BE2C (cell line): ENCODE measurements at regions not wholly inside any gene's neighbourhood (a gene's known extent, or its start where the extent isn't known, plus 50 kb on each side); places are given as distances from the start of the nearest gene placed in this dataset.

ENCODE experiments used
- DNase-seq: peaks from one replicate; pipeline ENCODE4 v3.0.0-alpha.2; 2020
- H3K27me3 ChIP-seq: fragments of 250-450 bp; sonication (Bioruptor Pico); 2 replicates; pipeline ENCODE4 v1.5.1; 2020; ENCODE audit warnings: mild to moderate bottlenecking
- H3K36me3 ChIP-seq: fragments of 250-450 bp; sonication (Bioruptor Pico); 2 replicates; pipeline ENCODE4 v1.5.1; 2020; ENCODE audit warnings: mild to moderate bottlenecking
- H3K4me1 ChIP-seq: fragments of 250-450 bp; sonication (Bioruptor Pico); 2 replicates; pipeline ENCODE4 v1.5.1; 2020
- H3K4me3 ChIP-seq: 2 replicates; pipeline ENCODE4 v1.5.1; 2011; ENCODE audit warnings: low read depth, low read length
- H3K9me3 ChIP-seq: fragments of 250-450 bp; sonication (Bioruptor Pico); 2 replicates; pipeline ENCODE4 v1.5.1; 2020
- CTCF ChIP-seq: IDR thresholded peaks from 2 replicates; pipeline ENCODE4 v1.5.1; 2012; ENCODE audit warnings: mild to moderate bottlenecking, low read depth, low read length

- Histone ChIP-seq H3K36me3 (no peaks in the 10 kb centered on the region), H3K4me1 (no peaks in the 10 kb centered on the region; the same call in none of the 2 replicates), H3K9me3 (no peaks in the 10 kb centered on the region), H3K4me3 (no peak overlapping the region), H3K27me3 (no peaks in the 10 kb centered on the region)
- no peak for TF ChIP-seq CTCF
- DNase-seq: no peak
These were observed 171.8 kb upstream of the KRR1 start for GRCh38 chr12:75683220-75683619.

- Histone ChIP-seq H3K36me3 (no peaks in the 10 kb centered on the region), H3K4me3 (no peak overlapping the region), H3K27me3 (no peaks in the 10 kb centered on the region), H3K4me1 (peaks cover 6% of the 10 kb centered on the region; the same call in 1 of the 2 replicates), H3K9me3 (no peaks in the 10 kb centered on the region)
- no peak for DNase-seq
- TF ChIP-seq CTCF: no peak
These were observed 166.1 kb upstream of the KRR1 start for GRCh38 chr12:75677522-75677921.

- no peaks in the 10 kb centered on the region for H3K27me3 ChIP-seq
- no peaks in the 10 kb centered on the region for H3K9me3 ChIP-seq
- no peak overlapping the region for H3K4me3 ChIP-seq
- H3K4me1 ChIP-seq: peaks cover 13% of the 10 kb centered on the region
- no peaks in the 10 kb centered on the region for H3K36me3 ChIP-seq
- DNase-seq: no peak
- TF ChIP-seq CTCF: no peak
These were observed 163.0 kb upstream of the KRR1 start for GRCh38 chr12:75674393-75674792.

GRCh38 chr12:75672200-75672599 lies 160.8 kb upstream of the KRR1 start:
- Histone ChIP-seq H3K9me3 (no peaks in the 10 kb centered on the region), H3K4me3 (no peak overlapping the region), H3K27me3 (no peaks in the 10 kb centered on the region), H3K36me3 (no peaks in the 10 kb centered on the region), H3K4me1 (peaks cover 13% of the 10 kb centered on the region)
- no peak for TF ChIP-seq CTCF
- DNase-seq: peak; percentile 75

GRCh38 chr12:75670216-75670615 lies 158.8 kb upstream of the KRR1 start:
- no peak overlapping the region for H3K4me3 ChIP-seq
- peaks cover 15% of the 10 kb centered on the region for H3K4me1 ChIP-seq
- TF ChIP-seq CTCF: no peak

GRCh38 chr12:75666939-75667334 lies 155.5 kb upstream of the KRR1 start:
- Histone ChIP-seq H3K36me3 (no peaks in the 10 kb centered on the region), H3K9me3 (no peaks in the 10 kb centered on the region), H3K4me3 (no peak overlapping the region), H3K27me3 (no peaks in the 10 kb centered on the region), H3K4me1 (peaks cover 7% of the 10 kb centered on the region)
- no peak for DNase-seq
- no peak for TF ChIP-seq CTCF

More at GRCh38 chr12:75670216-75670615, 158.8 kb upstream of the KRR1 start:
- DNase-seq: no peak
- H3K27me3 ChIP-seq: no peaks in the 10 kb centered on the region
- H3K36me3 ChIP-seq: no peaks in the 10 kb centered on the region
- no peaks in the 10 kb centered on the region for H3K9me3 ChIP-seq
